Activated naive CD8-positive, alpha-beta T cell treated with anti-CD3 and anti-CD28 coated beads, Interleukin-2, amount 10 ng/mL, durations not matched to agents 7 days and 5 days (primary cell): ENCODE measurements at regions not wholly inside any gene's neighbourhood (a gene's known extent, or its start where the extent isn't known, plus 50 kb on each side); places are given as distances from the start of the nearest gene placed in this dataset.

Source experiments
- ATAC-seq: fragments of 150-1000 bp; cut with Tn5 transposase; one replicate; pipeline ENCODE4 v1.10.0; 2021; ENCODE audit warnings: low read depth, moderate library complexity
- POLR2A ChIA-PET: fragments of 350-600 bp; sonication (Branson Sonifier 250); formaldehyde crosslinking; loops from one replicate; lab custom pipeline; 2021; ENCODE audit warnings: antibody characterized with exemption; lab: Charles Lee
- DNase-seq: peaks from one replicate; pipeline ENCODE4 v3.0.0; 2021
- H3K27ac Mint-ChIP-seq: one replicate; pipeline ENCODE4 v1.8.0; 2022; ENCODE audit warnings: mild to moderate bottlenecking, mixed read lengths
- H3K27me3 Mint-ChIP-seq: one replicate; pipeline ENCODE4 v1.8.0; 2022; ENCODE audit warnings: mild to moderate bottlenecking, moderate library complexity, mixed read lengths
- H3K36me3 Mint-ChIP-seq: one replicate; pipeline ENCODE4 v1.8.0; 2021; ENCODE audit warnings: mild to moderate bottlenecking, mixed read lengths
- H3K4me1 Mint-ChIP-seq: one replicate; pipeline ENCODE4 v1.8.0; 2021; ENCODE audit warnings: mixed read lengths
- H3K4me3 Mint-ChIP-seq: one replicate; pipeline ENCODE4 v1.8.0; 2022; ENCODE audit warnings: mild to moderate bottlenecking, moderate library complexity, mixed read lengths
- H3K9me3 Mint-ChIP-seq: one replicate; pipeline ENCODE4 v1.8.0; 2021; ENCODE audit warnings: mixed read lengths

DNA sequence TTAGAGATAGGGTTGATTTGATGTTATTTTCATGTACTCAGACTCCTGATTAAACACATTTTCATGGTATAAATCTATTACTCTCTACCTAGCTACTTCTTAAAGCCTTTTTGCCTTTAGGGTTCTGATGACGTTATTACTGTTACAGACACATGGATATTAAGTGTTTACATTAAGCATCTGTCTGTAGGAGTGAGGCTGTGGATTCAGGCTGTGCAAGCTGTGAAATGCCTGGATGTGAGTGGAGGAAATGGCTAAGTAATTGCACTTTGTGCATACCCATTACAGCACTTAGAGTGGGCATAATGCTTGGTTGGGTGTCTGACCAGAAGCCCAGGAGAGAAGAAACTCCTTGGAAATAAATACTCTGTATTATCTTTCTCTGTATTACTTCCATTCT, 186.8 kb downstream of the SNX18 start:
- POLR2A ChIA-PET, result no interaction called here
- H3K36me3 Mint-ChIP-seq, result peaks cover 2% of the 10 kb centered on the region
- ATAC-seq (no peak), DNase-seq (no peak)
- no peak overlapping the region for H3K4me3 Mint-ChIP-seq
- H3K4me1 Mint-ChIP-seq, result no peaks in the 10 kb centered on the region
- H3K9me3 Mint-ChIP-seq, result no peaks in the 10 kb centered on the region
- H3K27me3 Mint-ChIP-seq, result no peaks in the 10 kb centered on the region
- H3K27ac Mint-ChIP-seq, result no peak overlapping the region

DNA sequence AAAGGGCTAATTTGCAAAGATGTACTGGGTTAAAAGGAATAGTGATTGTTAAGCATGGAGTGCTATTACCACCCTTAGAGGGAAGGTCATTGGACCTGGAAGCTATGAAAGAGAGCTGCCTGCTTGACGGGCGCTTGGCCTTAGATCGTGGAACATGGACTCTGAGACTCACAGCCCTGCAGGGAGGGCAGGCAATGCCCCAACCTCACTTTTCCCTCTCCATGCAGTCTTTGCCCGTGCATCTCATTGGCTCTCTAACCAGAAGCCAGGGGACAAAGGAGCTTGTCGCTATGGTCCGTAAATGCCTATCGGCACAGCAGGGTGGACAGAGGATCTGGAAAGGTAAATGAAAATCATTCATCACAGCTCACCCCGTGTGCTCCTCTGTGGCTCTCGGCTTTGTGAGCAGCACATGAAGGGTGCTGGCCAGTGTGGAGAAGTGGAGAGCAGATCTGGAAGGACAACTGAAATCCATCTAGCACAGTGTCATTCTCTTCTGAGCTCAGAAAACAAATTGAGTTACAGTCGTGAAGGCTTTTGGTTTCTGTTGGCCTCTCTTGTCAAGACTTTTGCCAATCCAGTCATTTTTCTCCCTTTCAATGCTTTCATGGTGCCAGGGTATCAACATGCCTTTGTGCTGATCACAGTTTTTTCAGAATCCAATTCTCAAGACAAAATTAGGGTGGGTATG, 186.2 kb downstream of the SNX18 start:
- no peak overlapping the region for H3K4me3 Mint-ChIP-seq

DNA sequence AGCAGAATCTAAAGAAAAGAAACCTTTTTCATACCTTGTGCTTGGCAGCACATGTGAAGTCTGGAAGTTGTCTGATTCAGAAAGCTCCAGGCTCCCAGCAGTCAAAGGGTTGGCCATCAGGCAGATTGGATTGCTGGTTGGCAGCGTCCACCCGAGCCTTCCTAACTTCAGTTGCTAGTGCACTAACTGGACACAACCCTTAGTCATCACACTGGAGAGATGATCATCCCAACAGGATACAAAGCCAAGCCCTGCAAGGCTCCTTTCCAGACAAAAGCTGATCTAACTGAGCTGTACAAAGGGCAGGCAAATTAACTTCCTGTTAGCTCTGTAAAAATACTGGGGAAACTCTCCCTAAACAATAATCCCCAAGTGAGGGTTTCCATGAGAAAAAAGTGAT, 185.6 kb downstream of the SNX18 start:
- POLR2A ChIA-PET, result no interaction called here
- Mint-ChIP-seq H3K27me3 (no peaks in the 10 kb centered on the region), H3K4me3 (no peak overlapping the region), H3K27ac (no peak overlapping the region), H3K9me3 (no peaks in the 10 kb centered on the region), H3K36me3 (peaks cover 2% of the 10 kb centered on the region), H3K4me1 (no peaks in the 10 kb centered on the region)
- DNase-seq (no peak), ATAC-seq (no peak)

More for the DNA sequence above, 186.2 kb downstream of the SNX18 start:
- no peaks in the 10 kb centered on the region for H3K9me3 Mint-ChIP-seq
- H3K27me3 Mint-ChIP-seq, result no peaks in the 10 kb centered on the region
- no peaks in the 10 kb centered on the region for H3K4me1 Mint-ChIP-seq
- H3K36me3 Mint-ChIP-seq, result peaks cover 2% of the 10 kb centered on the region
- POLR2A ChIA-PET, result no interaction called here
- ATAC-seq (no peak), DNase-seq (no peak)
- H3K27ac Mint-ChIP-seq, result no peak overlapping the region

DNA sequence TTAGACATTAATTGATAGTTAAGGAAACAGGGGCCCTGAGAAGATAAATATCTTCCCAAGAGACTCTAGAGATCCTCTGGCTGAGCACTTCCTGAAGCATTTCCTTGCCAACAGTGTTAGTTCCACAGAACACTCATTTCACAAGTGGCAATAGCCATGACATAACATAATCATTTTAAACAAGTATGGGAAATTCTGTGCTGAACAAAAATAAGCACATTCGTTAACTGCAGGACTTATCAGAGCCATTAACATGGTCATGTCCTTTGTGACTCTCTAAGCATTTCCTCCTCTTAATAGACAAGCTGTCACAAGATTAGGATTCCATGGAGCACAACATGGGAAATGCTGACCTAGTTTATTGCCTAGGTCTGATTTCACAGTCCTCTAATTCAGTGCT, 184.9 kb downstream of the SNX18 start:
- H3K27me3 Mint-ChIP-seq, result no peaks in the 10 kb centered on the region
- H3K9me3 Mint-ChIP-seq, result no peaks in the 10 kb centered on the region
- POLR2A ChIA-PET, result interaction anchor here (0.7 kb wide), 1 partner anchor 14 kb away, joined by 3 read pairs; no protein-coding TSS in a partner anchor
- H3K4me1 Mint-ChIP-seq, result no peaks in the 10 kb centered on the region
- no peak overlapping the region for H3K27ac Mint-ChIP-seq
- H3K4me3 Mint-ChIP-seq, result no peak overlapping the region
- H3K36me3 Mint-ChIP-seq, result peaks cover 2% of the 10 kb centered on the region
- no peak for DNase-seq
- no peak for ATAC-seq

DNA sequence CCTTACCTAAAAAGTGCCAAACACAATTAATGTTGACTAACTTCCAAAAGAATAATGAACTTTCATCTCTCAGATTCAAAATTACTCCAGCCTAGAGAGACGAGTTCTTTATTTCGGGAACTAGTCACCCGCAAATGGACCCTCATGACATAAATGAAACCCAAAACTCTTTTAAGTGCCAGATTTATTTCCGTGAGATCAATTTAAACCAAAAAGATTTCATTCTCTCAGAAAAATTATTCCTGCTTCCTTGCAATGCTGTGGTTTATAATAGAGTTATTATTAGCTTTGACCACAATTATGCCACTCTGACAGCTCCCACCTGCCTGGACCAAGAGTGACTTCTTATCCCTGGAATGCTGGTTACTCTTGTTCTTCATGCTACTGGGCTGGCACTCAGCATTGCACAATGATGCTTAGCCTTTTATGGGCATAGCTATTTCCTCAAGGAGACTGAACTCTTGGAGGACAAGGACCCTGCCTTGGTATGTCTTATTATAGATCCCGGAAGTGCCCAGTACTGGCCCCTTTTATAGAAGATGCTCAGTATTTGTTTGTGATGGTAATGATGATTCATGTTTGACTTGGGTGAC, 183.5 kb downstream of the SNX18 start:
- Mint-ChIP-seq H3K27ac (no peak overlapping the region), H3K4me3 (no peak overlapping the region), H3K36me3 (peaks cover 2% of the 10 kb centered on the region), H3K27me3 (no peaks in the 10 kb centered on the region), H3K4me1 (no peaks in the 10 kb centered on the region), H3K9me3 (no peaks in the 10 kb centered on the region)
- ATAC-seq (no peak), DNase-seq (no peak)
- POLR2A ChIA-PET, result no interaction called here

DNA sequence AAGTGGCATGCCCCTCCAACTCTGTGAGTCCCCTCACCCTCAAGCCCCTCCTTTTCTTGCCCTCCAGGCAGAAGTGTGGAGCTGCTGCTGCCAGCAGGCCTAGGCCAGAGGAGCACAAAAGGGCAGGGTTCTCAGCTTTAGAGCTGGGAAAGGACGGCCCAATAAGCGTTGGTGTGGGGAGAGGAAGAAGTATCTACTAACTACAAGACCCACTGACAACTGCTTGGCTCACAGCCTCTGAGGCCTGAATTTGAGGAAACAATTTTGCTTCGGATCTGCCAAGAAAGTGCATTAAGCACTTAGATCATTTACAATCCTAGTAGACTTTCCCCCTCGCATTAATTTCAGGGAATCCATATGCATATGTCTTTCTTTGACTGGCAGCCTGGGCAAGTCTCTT, 179.4 kb downstream of the SNX18 start:
- POLR2A ChIA-PET, result no interaction called here
- Mint-ChIP-seq H3K4me3 (no peak overlapping the region), H3K36me3 (peaks cover 3% of the 10 kb centered on the region)

DNA sequence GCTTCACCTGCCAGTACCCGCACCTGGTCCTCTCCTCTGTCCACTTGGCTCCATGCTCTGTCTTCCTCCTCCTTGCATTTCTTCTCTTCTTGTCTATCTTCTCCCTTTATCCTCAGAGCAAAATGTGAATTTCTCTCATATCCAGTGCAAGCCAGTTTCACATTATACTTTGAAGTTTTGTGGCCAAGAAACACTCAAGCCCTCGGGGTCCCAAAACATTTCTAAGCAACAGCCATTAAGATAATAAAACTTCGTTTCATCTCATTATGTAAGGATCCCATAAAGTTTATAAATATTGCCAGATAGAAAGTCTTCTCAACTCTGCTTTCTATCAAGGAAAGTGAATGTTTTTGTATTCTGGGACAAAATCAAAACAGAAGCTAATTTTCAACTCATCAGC, 178.8 kb downstream of the SNX18 start:
- Mint-ChIP-seq H3K36me3 (peaks cover 1% of the 10 kb centered on the region), H3K4me1 (no peaks in the 10 kb centered on the region), H3K9me3 (no peaks in the 10 kb centered on the region), H3K4me3 (no peak overlapping the region), H3K27ac (no peak overlapping the region), H3K27me3 (no peaks in the 10 kb centered on the region)
- POLR2A ChIA-PET, result no interaction called here
- ATAC-seq, result no peak
- no peak for DNase-seq

More for the DNA sequence above, 179.4 kb downstream of the SNX18 start:
- Mint-ChIP-seq H3K9me3 (no peaks in the 10 kb centered on the region), H3K27me3 (no peaks in the 10 kb centered on the region), H3K4me1 (no peaks in the 10 kb centered on the region), H3K27ac (no peak overlapping the region)
- DNase-seq, result no peak
- no peak for ATAC-seq

DNA sequence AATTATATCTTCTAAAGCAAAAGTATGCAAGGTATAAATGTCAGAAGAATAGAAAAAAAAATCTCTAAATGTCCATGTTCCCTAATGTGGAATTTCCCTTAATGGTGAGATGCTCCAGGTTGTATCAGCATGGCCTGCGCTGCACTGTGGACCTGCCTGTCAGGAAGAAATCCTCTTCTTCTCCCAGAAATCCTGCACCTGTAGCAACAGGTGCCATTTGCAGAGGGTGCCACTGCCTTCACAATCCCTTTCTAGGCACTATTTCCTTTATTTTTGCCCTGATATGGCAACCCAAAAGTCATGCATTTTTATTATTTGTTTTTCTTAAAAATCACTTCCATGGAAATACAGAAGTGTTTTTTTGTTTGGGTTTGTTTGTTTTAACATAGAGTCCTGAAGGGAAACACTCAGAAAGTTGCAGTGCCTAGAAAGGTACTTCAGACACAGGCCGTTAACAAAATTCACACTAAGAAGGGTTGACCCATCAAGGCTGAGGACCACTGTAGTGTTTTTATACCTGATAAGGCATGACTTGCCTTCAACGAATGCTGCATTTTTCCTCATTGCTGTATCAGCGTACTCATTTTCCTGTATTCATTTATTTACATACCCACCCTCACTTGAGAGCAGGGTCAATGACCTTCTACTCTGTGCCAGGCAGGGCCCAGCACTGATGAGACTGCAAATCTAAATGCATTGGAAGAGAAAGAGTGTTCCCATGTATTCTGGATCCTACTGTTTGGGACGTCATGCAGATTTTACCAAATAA, 177.8 kb downstream of the SNX18 start:
- H3K27me3 Mint-ChIP-seq, result no peaks in the 10 kb centered on the region
- ATAC-seq (no peak), DNase-seq (no peak)
- POLR2A ChIA-PET, result no interaction called here
- peaks cover 3% of the 10 kb centered on the region for H3K36me3 Mint-ChIP-seq
- no peak overlapping the region for H3K4me3 Mint-ChIP-seq
- H3K27ac Mint-ChIP-seq, result no peak overlapping the region
- H3K4me1 Mint-ChIP-seq, result no peaks in the 10 kb centered on the region
- no peaks in the 10 kb centered on the region for H3K9me3 Mint-ChIP-seq

DNA sequence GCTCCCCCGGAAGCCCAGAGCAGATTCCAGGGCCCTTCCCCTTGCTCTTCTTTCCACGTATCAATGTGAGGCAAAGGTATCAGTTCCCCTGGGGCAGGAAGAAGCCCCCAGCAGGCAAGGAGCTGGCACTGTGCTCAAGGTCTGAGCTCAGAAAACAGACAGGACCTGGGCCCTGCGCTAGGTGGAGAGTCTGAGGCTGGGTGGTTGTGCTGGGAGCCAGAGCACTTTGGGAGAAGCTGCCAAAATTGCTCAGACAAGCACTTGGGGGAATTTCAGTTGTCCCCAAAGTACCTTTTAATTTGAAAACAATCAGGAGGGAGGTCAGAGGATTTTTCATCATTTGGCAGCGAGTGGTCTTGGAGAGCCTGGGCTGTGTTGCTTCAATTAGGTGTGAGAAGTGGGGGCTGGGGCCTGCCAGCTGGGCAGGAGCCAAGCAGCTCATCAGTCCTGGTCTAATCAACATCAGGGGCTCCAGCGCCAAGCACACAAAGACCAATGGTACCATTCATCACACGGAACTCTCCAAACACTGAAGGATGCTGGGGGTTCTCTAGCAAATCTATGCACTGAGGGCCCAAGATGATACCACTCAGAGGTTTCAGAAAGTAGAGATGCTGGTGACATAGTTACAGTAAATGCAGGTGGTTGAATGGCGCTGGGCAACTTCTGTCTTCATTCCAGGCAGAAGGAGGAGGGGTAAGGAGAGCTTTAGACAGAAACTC, 176.5 kb downstream of the SNX18 start:
- Mint-ChIP-seq H3K27ac (no peak overlapping the region), H3K4me1 (no peaks in the 10 kb centered on the region), H3K9me3 (no peaks in the 10 kb centered on the region), H3K27me3 (peaks cover under 1% of the 10 kb centered on the region), H3K4me3 (no peak overlapping the region), H3K36me3 (peaks cover 3% of the 10 kb centered on the region)
- DNase-seq (no peak), ATAC-seq (no peak)
- POLR2A ChIA-PET, result no interaction called here

DNA sequence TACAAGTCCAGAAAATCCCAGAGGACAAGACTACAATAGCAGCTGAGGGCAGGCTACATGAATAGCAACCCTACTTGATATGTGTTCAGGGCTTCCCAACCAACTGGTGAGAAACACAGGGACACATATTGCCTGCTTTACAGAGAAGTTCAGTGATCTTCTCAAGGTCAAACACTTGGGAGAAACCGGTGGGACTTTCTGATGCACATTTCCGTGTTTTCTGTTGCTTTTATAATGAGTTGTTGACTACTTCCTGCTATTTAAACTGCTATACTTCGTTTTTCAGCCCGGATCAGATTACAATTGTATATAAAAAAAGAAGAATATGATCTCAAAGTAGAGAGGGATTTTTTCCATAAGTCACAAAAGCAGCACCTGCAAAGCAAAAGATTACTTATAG, 175.1 kb downstream of the SNX18 start:
- H3K27ac Mint-ChIP-seq, result no peak overlapping the region
- peaks cover 7% of the 10 kb centered on the region for H3K36me3 Mint-ChIP-seq
- no peaks in the 10 kb centered on the region for H3K4me1 Mint-ChIP-seq
- POLR2A ChIA-PET, result no interaction called here
- DNase-seq, result no peak
- no peak for ATAC-seq
- H3K9me3 Mint-ChIP-seq, result peaks cover 1% of the 10 kb centered on the region
- peaks cover 3% of the 10 kb centered on the region for H3K27me3 Mint-ChIP-seq
- H3K4me3 Mint-ChIP-seq, result no peak overlapping the region

DNA sequence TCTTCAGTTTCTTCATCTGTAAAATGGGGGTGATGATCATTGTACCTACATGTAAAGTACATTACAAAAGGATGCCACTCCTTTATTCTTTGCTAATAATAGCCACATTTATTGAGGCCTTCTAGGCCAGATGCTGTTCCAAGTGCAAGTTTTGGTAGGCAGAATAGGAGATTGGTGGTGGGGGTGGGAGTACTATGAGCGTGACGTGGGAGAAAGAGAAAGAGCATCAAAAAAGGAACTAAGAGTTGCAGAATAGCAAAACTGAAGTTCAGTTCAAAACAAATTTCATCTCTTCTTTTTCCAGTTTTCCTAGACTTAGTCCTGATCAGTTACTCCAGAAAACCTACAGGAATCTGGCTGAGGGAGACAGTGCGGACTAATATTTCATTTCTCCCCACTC, 174.1 kb downstream of the SNX18 start:
- Mint-ChIP-seq H3K4me1 (no peaks in the 10 kb centered on the region), H3K4me3 (no peak overlapping the region), H3K9me3 (peaks cover 2% of the 10 kb centered on the region), H3K27me3 (peaks cover 3% of the 10 kb centered on the region), H3K36me3 (peaks cover 7% of the 10 kb centered on the region), H3K27ac (no peak overlapping the region)
- DNase-seq, result no peak
- no peak for ATAC-seq
- POLR2A ChIA-PET, result no interaction called here

DNA sequence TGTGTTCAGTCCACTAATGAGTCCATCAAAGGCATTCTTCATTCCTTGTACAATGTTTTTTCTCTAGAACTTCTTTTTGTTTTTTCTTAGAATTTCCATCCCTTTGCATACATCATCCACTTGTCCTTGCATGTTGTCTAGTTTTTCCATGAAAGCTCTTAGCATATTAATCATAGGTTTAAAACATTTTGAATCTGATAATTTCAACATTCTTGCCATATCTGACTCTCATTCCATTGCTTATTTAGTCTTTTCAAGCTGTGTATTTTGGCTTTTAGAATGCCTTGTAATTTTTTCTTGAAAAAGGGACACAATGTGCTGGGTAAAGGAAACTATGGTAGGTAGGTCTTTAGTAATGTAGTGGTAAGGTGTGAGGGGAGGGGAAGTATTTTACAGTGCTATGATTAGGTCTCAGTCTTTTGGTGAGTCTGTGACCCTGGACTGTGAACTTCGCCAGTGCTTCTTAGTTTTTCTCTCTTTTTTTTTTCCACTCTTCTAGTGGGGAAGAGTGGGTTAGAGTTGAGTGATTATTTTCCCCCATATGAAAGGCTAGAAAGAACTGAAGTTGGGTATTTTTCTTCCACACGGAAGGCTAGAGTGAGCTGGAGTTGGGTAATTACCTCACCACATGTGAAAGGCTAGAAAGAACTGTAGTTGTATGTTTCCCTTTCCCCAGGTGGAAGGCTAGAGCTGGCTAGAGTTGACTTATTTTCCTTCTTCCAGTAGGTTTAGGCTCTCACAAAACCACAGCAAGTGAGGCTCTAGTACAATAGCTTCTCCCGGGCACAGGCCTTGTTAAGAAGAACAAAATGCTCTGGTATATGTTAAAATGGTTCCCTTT, 172.1 kb downstream of the SNX18 start:
- peaks cover 2% of the 10 kb centered on the region for H3K4me1 Mint-ChIP-seq
- DNase-seq (no peak), ATAC-seq (no peak)
- POLR2A ChIA-PET, result no interaction called here
- H3K9me3 Mint-ChIP-seq, result peaks cover 2% of the 10 kb centered on the region
- H3K4me3 Mint-ChIP-seq, result no peak overlapping the region
- no peak overlapping the region for H3K27ac Mint-ChIP-seq
- H3K27me3 Mint-ChIP-seq, result peaks cover 3% of the 10 kb centered on the region
- peaks cover 7% of the 10 kb centered on the region for H3K36me3 Mint-ChIP-seq

DNA sequence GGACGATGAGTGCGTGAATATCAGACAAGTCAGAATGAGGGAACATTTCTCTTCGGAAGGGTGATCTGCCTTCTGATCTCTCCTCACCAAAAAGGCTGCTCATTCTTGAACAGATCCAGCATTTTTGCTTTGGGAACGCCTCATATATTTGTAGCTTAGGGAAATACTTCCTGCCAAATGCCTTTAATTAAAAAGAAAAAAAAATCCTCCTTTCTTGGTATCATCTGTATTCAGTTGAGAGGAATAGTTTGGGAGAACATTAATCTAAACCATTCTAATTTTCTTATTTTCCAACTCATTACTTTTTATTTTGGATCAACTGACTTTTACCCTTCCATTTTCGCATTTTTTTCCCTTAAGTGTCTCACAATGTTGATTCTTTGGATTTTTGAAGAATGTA, 163.4 kb downstream of the SNX18 start:
- Mint-ChIP-seq H3K36me3 (peaks cover 3% of the 10 kb centered on the region), H3K27me3 (peaks cover 3% of the 10 kb centered on the region), H3K4me1 (peaks cover 7% of the 10 kb centered on the region), H3K9me3 (peaks cover 10% of the 10 kb centered on the region), H3K4me3 (no peak overlapping the region), H3K27ac (no peak overlapping the region)
- ATAC-seq, result no peak
- DNase-seq, result no peak
- POLR2A ChIA-PET, result no interaction called here
